ENCODE measurements at regions not wholly inside any gene's neighbourhood (a gene's known extent, or its start where the extent isn't known, plus 50 kb on each side); places are given as distances from the start of the nearest gene placed in this dataset.
"Not testable (repeated sequence)": the region's sequence is repeated elsewhere in the genome, so short reads cannot be mapped to it uniquely, and the experiment has no call there.

- no peak for DNase-seq (ENCODE audit: low read depth in 1 of 2, low spot score in 1 of 2)
Measured at GRCh38 chr21:25170681-25171080, 436.6 kb downstream of the MRPL39 start.

GRCh38 chr21:25169370-25169769 is 437.9 kb downstream of the MRPL39 start:
- no peak for DNase-seq (ENCODE audit: low read depth in 1 of 2, low spot score in 1 of 2)

GRCh38 chr21:25166904-25167303 is 440.4 kb downstream of the MRPL39 start:
- DNase-seq (ENCODE audit: low read depth in 1 of 2, low spot score in 1 of 2): not testable (repeated sequence)

- DNase-seq (ENCODE audit: low read depth in 1 of 2, low spot score in 1 of 2): no peak
Measured at GRCh38 chr21:25161571-25161970, 445.7 kb downstream of the MRPL39 start.

GRCh38 chr21:25155020-25155419 is 452.3 kb downstream of the MRPL39 start:
- DNase-seq (ENCODE audit: low read depth in 1 of 2, low spot score in 1 of 2): not testable (repeated sequence)

- DNase-seq (ENCODE audit: low read depth in 1 of 2, low spot score in 1 of 2): no peak
Measured at GRCh38 chr21:25149022-25149421, 458.3 kb downstream of the MRPL39 start.

- no peak for DNase-seq (ENCODE audit: low read depth in 1 of 2, low spot score in 1 of 2)
Measured at GRCh38 chr21:25139414-25139813, 467.9 kb downstream of the MRPL39 start.

GRCh38 chr21:25133939-25134338 is 473.3 kb downstream of the MRPL39 start:
- no peak for DNase-seq (ENCODE audit: low read depth in 1 of 2, low spot score in 1 of 2)

- DNase-seq (ENCODE audit: low read depth in 1 of 2, low spot score in 1 of 2): no peak
Measured at GRCh38 chr21:25127811-25128210, 479.5 kb downstream of the MRPL39 start.

- no peak for DNase-seq (ENCODE audit: low read depth in 1 of 2, low spot score in 1 of 2)
Measured at GRCh38 chr21:25127007-25127406, 480.3 kb downstream of the MRPL39 start.

- no peak for DNase-seq (ENCODE audit: low read depth in 1 of 2, low spot score in 1 of 2)
Measured at GRCh38 chr21:25126564-25126963, 480.7 kb downstream of the MRPL39 start.

GRCh38 chr21:25118648-25119047 is 488.6 kb downstream of the MRPL39 start:
- DNase-seq (ENCODE audit: low read depth in 1 of 2, low spot score in 1 of 2): no peak

- no peak for DNase-seq (ENCODE audit: low read depth in 1 of 2, low spot score in 1 of 2)
Measured at GRCh38 chr21:25115021-25115420, 492.3 kb downstream of the MRPL39 start.

GRCh38 chr21:25107708-25108107 is 499.6 kb downstream of the MRPL39 start:
- DNase-seq (ENCODE audit: low read depth in 1 of 2, low spot score in 1 of 2): no peak

GRCh38 chr21:25103500-25104207 is 503.6 kb downstream of the MRPL39 start:
- no peak for DNase-seq (ENCODE audit: low read depth in 1 of 2, low spot score in 1 of 2)

- no peak for DNase-seq (ENCODE audit: low read depth in 1 of 2, low spot score in 1 of 2)
Measured at GRCh38 chr21:25097648-25098047, 509.6 kb downstream of the MRPL39 start.

- no peak for DNase-seq (ENCODE audit: low read depth in 1 of 2, low spot score in 1 of 2)
Measured at GRCh38 chr21:25094695-25095094, 512.6 kb downstream of the MRPL39 start.

GRCh38 chr21:25092441-25093011 is 514.8 kb downstream of the MRPL39 start:
- no peak for DNase-seq (ENCODE audit: low read depth in 1 of 2, low spot score in 1 of 2)

GRCh38 chr21:25081096-25081495 is 526.2 kb downstream of the MRPL39 start:
- no peak for DNase-seq (ENCODE audit: low read depth in 1 of 2, low spot score in 1 of 2)

GRCh38 chr21:25080661-25081060 is 526.6 kb downstream of the MRPL39 start:
- DNase-seq (ENCODE audit: low read depth in 1 of 2, low spot score in 1 of 2): no peak

- no peak for DNase-seq (ENCODE audit: low read depth in 1 of 2, low spot score in 1 of 2)
Measured at GRCh38 chr21:25080141-25080540, 527.1 kb downstream of the MRPL39 start.

GRCh38 chr21:25079053-25079452 is 528.2 kb downstream of the MRPL39 start:
- DNase-seq (ENCODE audit: low read depth in 1 of 2, low spot score in 1 of 2): no peak

GRCh38 chr21:25062061-25062460 is 545.2 kb downstream of the MRPL39 start:
- DNase-seq (ENCODE audit: low read depth in 1 of 2, low spot score in 1 of 2): no peak

Data from activated T-helper 1 cell treated with anti-CD3 and anti-CD28 coated beads, Interleukin-2, amount 50 U/mL, for 16 hours (primary cell).